ENCODE measurements at regions not wholly inside any gene's neighbourhood (a gene's known extent, or its start where the extent isn't known, plus 50 kb on each side); places are given as distances from the start of the nearest gene placed in this dataset.
"Not testable (repeated sequence)": the region's sequence is repeated elsewhere in the genome, so short reads cannot be mapped to it uniquely, and the experiment has no call there.

GRCh38 chr12:61531195-61531594 is 729.0 kb upstream of the USP15 start:
- DNase-seq, result no peak

- no peak for DNase-seq
Observed at GRCh38 chr12:61536117-61536516, 724.1 kb upstream of the USP15 start.

- no peak for DNase-seq
Observed at GRCh38 chr12:61536525-61536924, 723.7 kb upstream of the USP15 start.

GRCh38 chr12:61538951-61539350 is 721.3 kb upstream of the USP15 start:
- DNase-seq, result no peak

GRCh38 chr12:61542551-61542950 is 717.7 kb upstream of the USP15 start:
- no peak for DNase-seq

- no peak for DNase-seq
Observed at GRCh38 chr12:61546296-61546695, 713.9 kb upstream of the USP15 start.

- DNase-seq, result no peak
Observed at GRCh38 chr12:61553091-61553490, 707.1 kb upstream of the USP15 start.

- DNase-seq, result no peak
Observed at GRCh38 chr12:61554268-61555008, 705.8 kb upstream of the USP15 start.

GRCh38 chr12:61563665-61564450 is 696.3 kb upstream of the USP15 start:
- DNase-seq, result no peak

GRCh38 chr12:61564466-61564865 is 695.7 kb upstream of the USP15 start:
- no peak for DNase-seq

GRCh38 chr12:61566183-61566582 is 694.0 kb upstream of the USP15 start:
- no peak for DNase-seq

GRCh38 chr12:61574339-61574738 is 685.9 kb upstream of the USP15 start:
- no peak for DNase-seq

- DNase-seq, result no peak
Observed at GRCh38 chr12:61584943-61585342, 675.3 kb upstream of the USP15 start.

GRCh38 chr12:61590864-61591263 is 669.3 kb upstream of the USP15 start:
- not testable (repeated sequence) for DNase-seq

- no peak for DNase-seq
Observed at GRCh38 chr12:61610143-61610542, 650.1 kb upstream of the USP15 start.

- no peak for DNase-seq
Observed at GRCh38 chr12:61629702-61630101, 630.5 kb upstream of the USP15 start.

GRCh38 chr12:61646639-61647038 is 613.6 kb upstream of the USP15 start:
- DNase-seq, result no peak

GRCh38 chr12:61647566-61647965 is 612.6 kb upstream of the USP15 start:
- no peak for DNase-seq

- no peak for DNase-seq
Observed at GRCh38 chr12:61652265-61652664, 607.9 kb upstream of the USP15 start.

GRCh38 chr12:61654698-61655097 is 605.5 kb upstream of the USP15 start:
- DNase-seq, result no peak

- DNase-seq, result no peak
Observed at GRCh38 chr12:61655241-61655640, 605.0 kb upstream of the USP15 start.

GRCh38 chr12:61667676-61668075 is 592.5 kb upstream of the USP15 start:
- DNase-seq, result no peak

- DNase-seq, result no peak
Observed at GRCh38 chr12:61676520-61676919, 583.7 kb upstream of the USP15 start.

GRCh38 chr12:61687407-61687806 is 572.8 kb upstream of the USP15 start:
- DNase-seq, result no peak
